GM23338 (cell line): ENCODE measurements at regions not wholly inside any gene's neighbourhood (a gene's known extent, or its start where the extent isn't known, plus 50 kb on each side); places are given as distances from the start of the nearest gene placed in this dataset.
"Not testable (repeated sequence)": the region's sequence is repeated elsewhere in the genome, so short reads cannot be mapped to it uniquely, and the experiment has no call there.

Experiments used
- ATAC-seq: fragments of 200-7000 bp; cut with Tn5 transposase; 3 replicates; pipeline ENCODE4 v1.9.1; 2020
- DNase-seq: peaks from one replicate; pipeline ENCODE4 v3.0.0-alpha.2; 2015; ENCODE audit warnings: low spot score
- H2AFZ ChIP-seq: fragments of 200-600 bp; sonication (generic); 2 replicates; pipeline ENCODE4 v1.8.0; 2016; ENCODE audit warnings: antibody characterized with exemption, mild to moderate bottlenecking, moderate library complexity
- H3F3A ChIP-seq: fragments of 200-600 bp; sonication (generic); replicated peaks from 2 replicates; pipeline ENCODE4 v1.8.0; 2017; ENCODE audit warnings: antibody characterized with exemption, mixed run types, low read depth
- H3K27ac ChIP-seq: fragments of 200-600 bp; sonication (generic); 2 replicates; pipeline ENCODE4 v1.6.1; 2016; ENCODE audit warnings: low read depth
- H3K27me3 ChIP-seq: fragments of 200-600 bp; sonication (generic); 2 replicates; pipeline ENCODE4 v1.8.0; 2016; ENCODE audit warnings: mild to moderate bottlenecking, mixed run types, moderate library complexity; ENCODE audit not compliant: insufficient read depth
- H3K36me3 ChIP-seq: fragments of 200-600 bp; sonication (generic); 2 replicates; pipeline ENCODE4 v1.8.0; 2016; ENCODE audit warnings: mild to moderate bottlenecking; ENCODE audit not compliant: insufficient read depth
- H3K4me1 ChIP-seq: fragments of 200-600 bp; sonication (generic); 2 replicates; pipeline ENCODE4 v1.8.0; 2016; ENCODE audit warnings: mild to moderate bottlenecking, moderate library complexity; ENCODE audit not compliant: insufficient read depth
- H3K4me2 ChIP-seq: fragments of 200-600 bp; sonication (generic); 2 replicates; pipeline ENCODE4 v1.7.1; 2017; ENCODE audit warnings: mixed run types
- H3K4me3 ChIP-seq: fragments of 200-600 bp; sonication (generic); 2 replicates; pipeline ENCODE4 v1.6.1; 2016; ENCODE audit warnings: mixed run types
- H3K79me2 ChIP-seq: fragments of 200-600 bp; sonication (generic); replicated peaks from 2 replicates; pipeline ENCODE4 v1.8.0; 2017; ENCODE audit warnings: mild to moderate bottlenecking; ENCODE audit not compliant: insufficient read depth
- H3K9me2 ChIP-seq: fragments of 200-600 bp; sonication (generic); 2 replicates; pipeline ENCODE4 v1.8.0; 2017; ENCODE audit not compliant: insufficient read depth
- H4K20me1 ChIP-seq: fragments of 200-600 bp; sonication (generic); replicated peaks from 2 replicates; pipeline ENCODE4 v1.8.0; 2017; ENCODE audit warnings: mild to moderate bottlenecking; ENCODE audit not compliant: insufficient read depth
- H3K27ac Mint-ChIP-seq: 2 replicates; pipeline ENCODE4 v1.8.0; 2020; ENCODE audit warnings: inconsistent platforms, mild to moderate bottlenecking, moderate library complexity, mixed read lengths
- H3K27me3 Mint-ChIP-seq: 3 replicates; pipeline ENCODE4 v1.8.0; 2022; ENCODE audit warnings: low read depth, mild to moderate bottlenecking, moderate library complexity, mixed read lengths, inconsistent platforms; ENCODE audit not compliant: insufficient read depth, poor library complexity
- H3K36me3 Mint-ChIP-seq: 3 replicates; pipeline ENCODE4 v1.8.0; 2021; ENCODE audit warnings: low read depth, mild to moderate bottlenecking, inconsistent platforms, moderate library complexity, mixed read lengths
- H3K4me1 Mint-ChIP-seq: 3 replicates; pipeline ENCODE4 v1.8.0; 2020; ENCODE audit warnings: mild to moderate bottlenecking, inconsistent platforms, mixed read lengths
- H3K4me3 Mint-ChIP-seq: 3 replicates; pipeline ENCODE4 v1.8.0; 2021; ENCODE audit warnings: moderate library complexity, mild to moderate bottlenecking, inconsistent platforms, mixed read lengths
- H3K9me3 Mint-ChIP-seq: 3 replicates; pipeline ENCODE4 v1.8.0; 2020; ENCODE audit warnings: moderate library complexity, mild to moderate bottlenecking, inconsistent platforms, mixed read lengths
- NANOG ChIP-seq: IDR thresholded peaks from 2 replicates; pipeline ENCODE4 v1.6.1; 2016; ENCODE audit warnings: antibody characterized with exemption, borderline replicate concordance
- POLR2AphosphoS5 ChIP-seq: IDR thresholded peaks from 2 replicates; pipeline ENCODE4 v1.6.1; 2016; ENCODE audit warnings: antibody characterized with exemption, low read depth
- TF ChIP-seq, protein P1 (sequence below): fragments of 250-450 bp; sonication (Bioruptor Pico); IDR thresholded peaks from 2 replicates; pipeline ENCODE4 v1.5.0; 2020; ENCODE audit warnings: mild to moderate bottlenecking, moderate library complexity

DNA sequence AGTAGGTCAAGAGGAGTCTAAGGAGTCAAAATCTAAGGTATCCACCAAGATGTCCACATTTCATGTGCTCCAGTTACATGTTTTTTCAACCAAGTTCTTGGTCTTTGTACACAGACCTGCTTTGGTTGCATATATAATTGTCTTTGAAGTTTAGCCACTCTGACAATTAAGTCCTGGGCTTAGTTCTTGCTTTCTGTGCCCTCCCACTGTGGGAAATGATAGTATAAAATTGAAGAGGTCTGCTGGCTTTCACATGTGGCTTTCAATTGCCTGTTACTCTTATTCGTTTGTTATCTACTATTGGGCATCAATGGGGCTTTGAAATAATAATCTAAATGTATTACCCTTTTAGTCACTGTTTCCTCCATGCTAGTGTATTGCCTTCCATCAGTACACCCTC is 72.8 kb downstream of the TBR1 start (continued):
- TF ChIP-seq, protein P1, sequence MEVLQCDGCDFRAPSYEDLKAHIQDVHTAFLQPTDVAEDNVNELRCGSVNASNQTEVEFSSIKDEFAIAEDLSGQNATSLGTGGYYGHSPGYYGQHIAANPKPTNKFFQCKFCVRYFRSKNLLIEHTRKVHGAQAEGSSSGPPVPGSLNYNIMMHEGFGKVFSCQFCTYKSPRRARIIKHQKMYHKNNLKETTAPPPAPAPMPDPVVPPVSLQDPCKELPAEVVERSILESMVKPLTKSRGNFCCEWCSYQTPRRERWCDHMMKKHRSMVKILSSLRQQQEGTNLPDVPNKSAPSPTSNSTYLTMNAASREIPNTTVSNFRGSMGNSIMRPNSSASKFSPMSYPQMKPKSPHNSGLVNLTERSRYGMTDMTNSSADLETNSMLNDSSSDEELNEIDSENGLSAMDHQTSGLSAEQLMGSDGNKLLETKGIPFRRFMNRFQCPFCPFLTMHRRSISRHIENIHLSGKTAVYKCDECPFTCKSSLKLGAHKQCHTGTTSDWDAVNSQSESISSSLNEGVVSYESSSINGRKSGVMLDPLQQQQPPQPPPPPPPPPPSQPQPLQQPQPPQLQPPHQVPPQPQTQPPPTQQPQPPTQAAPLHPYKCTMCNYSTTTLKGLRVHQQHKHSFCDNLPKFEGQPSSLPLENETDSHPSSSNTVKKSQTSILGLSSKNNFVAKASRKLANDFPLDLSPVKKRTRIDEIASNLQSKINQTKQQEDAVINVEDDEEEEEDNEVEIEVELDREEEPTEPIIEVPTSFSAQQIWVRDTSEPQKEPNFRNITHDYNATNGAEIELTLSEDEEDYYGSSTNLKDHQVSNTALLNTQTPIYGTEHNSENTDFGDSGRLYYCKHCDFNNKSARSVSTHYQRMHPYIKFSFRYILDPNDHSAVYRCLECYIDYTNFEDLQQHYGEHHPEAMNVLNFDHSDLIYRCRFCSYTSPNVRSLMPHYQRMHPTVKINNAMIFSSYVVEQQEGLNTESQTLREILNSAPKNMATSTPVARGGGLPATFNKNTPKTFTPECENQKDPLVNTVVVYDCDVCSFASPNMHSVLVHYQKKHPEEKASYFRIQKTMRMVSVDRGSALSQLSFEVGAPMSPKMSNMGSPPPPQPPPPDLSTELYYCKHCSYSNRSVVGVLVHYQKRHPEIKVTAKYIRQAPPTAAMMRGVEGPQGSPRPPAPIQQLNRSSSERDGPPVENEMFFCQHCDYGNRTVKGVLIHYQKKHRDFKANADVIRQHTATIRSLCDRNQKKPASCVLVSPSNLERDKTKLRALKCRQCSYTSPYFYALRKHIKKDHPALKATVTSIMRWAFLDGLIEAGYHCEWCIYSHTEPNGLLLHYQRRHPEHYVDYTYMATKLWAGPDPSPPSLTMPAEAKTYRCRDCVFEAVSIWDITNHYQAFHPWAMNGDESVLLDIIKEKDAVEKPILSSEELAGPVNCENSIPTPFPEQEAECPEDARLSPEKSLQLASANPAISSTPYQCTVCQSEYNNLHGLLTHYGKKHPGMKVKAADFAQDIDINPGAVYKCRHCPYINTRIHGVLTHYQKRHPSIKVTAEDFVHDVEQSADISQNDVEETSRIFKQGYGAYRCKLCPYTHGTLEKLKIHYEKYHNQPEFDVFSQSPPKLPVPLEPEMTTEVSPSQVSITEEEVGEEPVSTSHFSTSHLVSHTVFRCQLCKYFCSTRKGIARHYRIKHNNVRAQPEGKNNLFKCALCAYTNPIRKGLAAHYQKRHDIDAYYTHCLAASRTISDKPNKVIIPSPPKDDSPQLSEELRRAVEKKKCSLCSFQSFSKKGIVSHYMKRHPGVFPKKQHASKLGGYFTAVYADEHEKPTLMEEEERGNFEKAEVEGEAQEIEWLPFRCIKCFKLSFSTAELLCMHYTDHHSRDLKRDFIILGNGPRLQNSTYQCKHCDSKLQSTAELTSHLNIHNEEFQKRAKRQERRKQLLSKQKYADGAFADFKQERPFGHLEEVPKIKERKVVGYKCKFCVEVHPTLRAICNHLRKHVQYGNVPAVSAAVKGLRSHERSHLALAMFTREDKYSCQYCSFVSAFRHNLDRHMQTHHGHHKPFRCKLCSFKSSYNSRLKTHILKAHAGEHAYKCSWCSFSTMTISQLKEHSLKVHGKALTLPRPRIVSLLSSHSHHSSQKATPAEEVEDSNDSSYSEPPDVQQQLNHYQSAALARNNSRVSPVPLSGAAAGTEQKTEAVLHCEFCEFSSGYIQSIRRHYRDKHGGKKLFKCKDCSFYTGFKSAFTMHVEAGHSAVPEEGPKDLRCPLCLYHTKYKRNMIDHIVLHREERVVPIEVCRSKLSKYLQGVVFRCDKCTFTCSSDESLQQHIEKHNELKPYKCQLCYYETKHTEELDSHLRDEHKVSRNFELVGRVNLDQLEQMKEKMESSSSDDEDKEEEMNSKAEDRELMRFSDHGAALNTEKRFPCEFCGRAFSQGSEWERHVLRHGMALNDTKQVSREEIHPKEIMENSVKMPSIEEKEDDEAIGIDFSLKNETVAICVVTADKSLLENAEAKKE = no peak
- TF ChIP-seq NANOG (no peak), POLR2AphosphoS5 (no peak)

DNA sequence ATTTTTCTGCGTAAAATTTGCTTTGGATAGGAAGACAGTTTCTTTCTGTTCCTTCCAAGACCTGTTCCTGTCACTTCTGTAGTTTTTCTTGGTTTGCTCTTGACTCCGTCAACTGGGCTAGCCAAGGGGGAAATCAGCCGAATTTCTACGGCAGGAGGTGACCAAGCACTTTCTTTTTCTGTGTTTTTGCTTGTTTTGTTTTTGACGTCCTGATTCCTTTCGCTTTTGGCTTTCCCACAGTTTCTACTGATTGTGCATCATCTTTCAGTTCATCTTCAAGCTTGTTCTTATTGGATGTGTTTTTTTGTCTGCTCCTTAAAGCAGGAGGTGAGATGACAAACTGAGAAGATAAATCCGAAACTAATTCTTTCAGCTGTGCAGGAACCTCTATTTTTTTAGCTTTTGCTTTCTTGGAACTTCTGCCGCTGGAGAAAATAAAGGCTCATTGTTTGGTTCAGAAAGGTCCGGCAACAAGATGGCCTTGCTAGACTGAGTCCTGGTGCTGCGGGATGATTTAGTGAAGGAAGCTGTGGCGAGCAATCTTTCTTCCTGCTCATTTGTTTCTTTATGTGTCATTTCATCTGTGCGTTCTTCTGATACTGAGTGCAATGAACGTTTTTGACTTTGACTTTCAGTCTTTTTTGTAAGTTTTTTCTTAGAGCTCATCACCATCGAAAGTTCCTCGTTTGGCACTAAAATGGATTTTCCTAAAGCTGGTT is 85.0 kb downstream of the TBR1 start:
- H4K20me1 ChIP-seq, H3K9me3 Mint-ChIP-seq, H3K27ac ChIP-seq, H3K4me3 Mint-ChIP-seq, H3K4me3 ChIP-seq, H3K79me2 ChIP-seq, H3K27ac Mint-ChIP-seq, H3K9me2 ChIP-seq, ATAC-seq, H3K4me2 ChIP-seq, H3K36me3 Mint-ChIP-seq, H3F3A ChIP-seq, H3K36me3 ChIP-seq, H3K4me1 ChIP-seq, H3K4me1 Mint-ChIP-seq, H3K27me3 ChIP-seq, H3K27me3 Mint-ChIP-seq: not testable (repeated sequence)
- peak overlapping the region; percentile 91; the same call in 1 of the 2 replicates for H2AFZ ChIP-seq
- DNase-seq = peak; percentile 5

DNA sequence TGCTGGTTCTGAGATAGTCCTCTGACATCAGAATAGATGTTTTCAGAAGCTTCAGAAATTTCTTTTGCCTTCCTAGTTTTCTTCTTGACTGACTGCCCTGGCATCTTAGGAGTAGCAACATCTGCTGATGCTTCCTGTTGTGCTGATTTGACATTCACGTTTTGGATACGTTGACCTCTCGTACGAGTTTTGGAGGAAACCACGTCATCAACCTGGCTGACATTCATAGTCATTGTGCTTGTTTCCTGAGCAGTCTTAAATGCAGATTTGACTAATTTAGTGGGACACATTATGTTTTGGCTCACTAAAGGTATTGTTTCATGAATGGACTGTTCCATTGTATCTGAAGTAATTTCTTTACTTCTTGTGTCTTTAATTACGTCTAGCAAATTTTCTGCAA is 86.2 kb downstream of the TBR1 start:
- not testable (repeated sequence) for H4K20me1 ChIP-seq, H3K27me3 Mint-ChIP-seq, H3K9me3 Mint-ChIP-seq, H3K4me2 ChIP-seq, H3K27ac Mint-ChIP-seq, H3K4me3 Mint-ChIP-seq, H3K36me3 Mint-ChIP-seq, H3F3A ChIP-seq, H3K27ac ChIP-seq, H3K4me1 ChIP-seq, H3K27me3 ChIP-seq, H3K4me1 Mint-ChIP-seq, DNase-seq, ATAC-seq, H3K36me3 ChIP-seq, H3K4me3 ChIP-seq, H3K79me2 ChIP-seq, H2AFZ ChIP-seq, H3K9me2 ChIP-seq

DNA sequence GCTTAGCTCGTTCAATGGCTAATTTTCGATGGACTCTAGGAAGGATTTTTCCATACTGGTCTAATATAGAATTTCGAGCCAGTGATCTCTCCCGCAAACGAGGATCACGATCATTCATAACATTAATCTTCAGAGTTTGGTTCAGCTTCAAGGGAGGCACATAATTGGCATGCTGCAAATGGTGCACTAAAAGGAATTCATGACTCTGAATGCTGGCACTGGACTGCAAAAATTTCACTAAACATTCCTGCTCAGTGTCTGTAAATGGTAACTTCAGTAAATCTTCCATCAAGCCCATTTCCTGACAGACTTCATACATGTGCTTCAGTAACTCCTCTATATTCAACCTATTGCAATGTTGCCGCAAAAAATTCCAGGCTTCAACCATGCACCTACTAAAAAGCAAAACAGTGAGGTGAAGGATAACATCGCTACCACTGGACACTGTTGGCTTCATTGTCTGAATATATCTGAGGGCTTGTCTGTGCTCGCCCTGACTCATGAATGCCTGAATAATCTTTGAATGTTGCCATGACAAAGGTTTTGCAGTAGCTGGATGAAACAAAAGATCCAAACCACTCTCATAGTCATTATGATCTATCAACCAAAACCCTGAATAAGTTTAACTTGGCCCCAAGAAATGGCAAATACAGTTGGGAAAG is 88.7 kb downstream of the TBR1 start:
- H4K20me1 ChIP-seq, DNase-seq, H3K36me3 Mint-ChIP-seq, H3K27ac ChIP-seq, H3K4me1 ChIP-seq, H3K36me3 ChIP-seq, H3K27me3 ChIP-seq, H3K4me3 Mint-ChIP-seq, H3K4me3 ChIP-seq, H3K27ac Mint-ChIP-seq, ATAC-seq, H3K27me3 Mint-ChIP-seq, H3K79me2 ChIP-seq, H3K9me2 ChIP-seq, H3K4me1 Mint-ChIP-seq, H3K4me2 ChIP-seq, H2AFZ ChIP-seq, H3F3A ChIP-seq: not testable (repeated sequence)
- peaks cover 11% of the 10 kb centered on the region; the same call in 2 of the 3 replicates for H3K9me3 Mint-ChIP-seq

DNA sequence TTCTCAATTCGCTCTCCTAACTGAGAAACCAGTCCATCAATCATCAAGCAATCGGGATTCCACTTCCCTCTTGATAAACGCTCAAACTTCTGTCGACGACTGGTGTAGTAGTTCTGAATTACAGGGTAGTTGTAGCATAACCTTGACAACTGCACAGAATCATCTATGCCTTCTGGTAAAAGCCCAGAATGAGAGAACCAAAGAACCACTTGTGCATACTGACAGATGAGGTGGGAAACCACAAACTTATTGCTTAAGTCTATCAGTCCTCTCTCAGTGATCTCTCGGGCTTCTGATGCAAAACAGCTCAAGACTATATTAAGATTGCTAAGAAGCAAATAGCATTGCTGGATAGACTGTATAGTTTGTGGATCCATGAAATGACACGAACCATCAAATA is 89.4 kb downstream of the TBR1 start:
- not testable (repeated sequence) for H3K79me2 ChIP-seq, H3K27ac ChIP-seq, ATAC-seq, H3K4me3 ChIP-seq, H4K20me1 ChIP-seq, H3K4me3 Mint-ChIP-seq, H3K9me2 ChIP-seq, DNase-seq, H3K4me1 ChIP-seq, H3K4me1 Mint-ChIP-seq, H3K36me3 ChIP-seq, H3K36me3 Mint-ChIP-seq, H2AFZ ChIP-seq, H3K27me3 ChIP-seq, H3K27me3 Mint-ChIP-seq, H3K27ac Mint-ChIP-seq, H3F3A ChIP-seq, H3K4me2 ChIP-seq
- peaks cover 11% of the 10 kb centered on the region; the same call in 2 of the 3 replicates for H3K9me3 Mint-ChIP-seq
